Pancreas (tissue), 10 donors: ENCODE measurements at regions not wholly inside any gene's neighbourhood (a gene's known extent, or its start where the extent isn't known, plus 50 kb on each side); places are given as distances from the start of the nearest gene placed in this dataset.

Experiments
- ATAC-seq, 4 donors: fragments of 200-7000 bp; cut with Tn5 transposase; one replicate each; pipeline versions ENCODE4 v1.8.0 to v1.9.1; 2020; ENCODE audit warnings: mild to moderate bottlenecking in 4 of 4, moderate library complexity in 4 of 4
- DNase-seq, 6 donors: peaks; one replicate each; pipeline ENCODE4 v3.0.0-alpha.2; 2020
- FAIRE-seq: peaks from 2 replicates; lab custom pipeline; 2012; peaks lifted over from hg19 to GRCh38; lab: Jason Lieb, UNC
- H3K27ac ChIP-seq, 4 donors: fragments of 200-600 bp; sonication (generic); 1 replicate in 3 of 4; 2 replicates in 1 of 4; pipeline versions ENCODE4 v1.5.0 to v1.8.0; 2020
- H3K27me3 ChIP-seq, 4 donors: fragments of 200-600 bp; one replicate each; pipeline ENCODE4 v1.8.0; 2021
- H3K36me3 ChIP-seq, 3 donors: fragments of 200-600 bp; sonication (generic) in 1 of 3; one replicate each; pipeline versions ENCODE4 v1.5.0 to v1.8.0; 2020 to 2021
- H3K4me1 ChIP-seq, 3 donors: fragments of 200-600 bp; one replicate each; pipeline ENCODE4 v1.8.0; 2021
- H3K4me3 ChIP-seq, 4 donors: fragments of 200-600 bp; sonication (generic) in 2 of 4; one replicate each; pipeline versions ENCODE4 v1.5.0 to v1.8.0; 2020 to 2021
- H3K9me3 ChIP-seq, 4 donors: fragments of 200-600 bp; one replicate each; pipeline ENCODE4 v1.8.0; 2021
- CTCF ChIP-seq, 4 donors: fragments of 200-600 bp; sonication (generic) in 3 of 4; IDR thresholded peaks; one replicate each; pipeline versions ENCODE4 v1.5.0 to v1.8.0; 2021; ENCODE audit warnings: antibody characterized with exemption in 4 of 4
- WGBS, 2 donors: extraction: QIAGEN DNeasy Blood & Tissue Kit; methylation state at CpG; one replicate each; pipeline ENCODE4 v1.1.7; 2013; 5-methylcytosine and 5-hydroxymethylcytosine counted together
- intact Hi-C, 3 donors: fragments of 100-400 bp; cut with DNase I; formaldehyde crosslinking; loops; one replicate each; pipeline versions ENCODE4 v1.11.1 to v1.14.2; 2022
- donor health status: healthy with polysubstance abuse.
- donor health status: DM: no; HTN: no; CAD: no; lungs with moderate emphysema.
- donor health status: DM: no; HTN: no; CAD: no.
- donor health status: control.
- donor health status: control.
- donor health status: Bipolar disorder and iron deficiency.
- donor health status: DM: yes; HTN: yes; CAD: no.
- donor health status: DM: no; HTN: no; CAD: no.
- donor health status: DM: no; HTN: no; CAD: no.
- donor health status: DM: yes; HTN: yes; CAD: no.

GRCh38 chr18:39276764-39277163 lies 1711.2 kb upstream of the CELF4 start:
- no peak for TF ChIP-seq CTCF (IDR thresholded peaks at IDR 0.05)
- intact Hi-C loops: no loop called here
- Histone ChIP-seq H3K27ac (no peak overlapping the region), H3K4me3 (no peak overlapping the region), H3K9me3 (no peaks in the 10 kb centered on the region), H3K36me3 (no peaks in the 10 kb centered on the region), H3K4me1 (no peaks in the 10 kb centered on the region), H3K27me3 (no peaks in the 10 kb centered on the region)
- FAIRE-seq (no peak), DNase-seq (no peak), ATAC-seq (no peak)

GRCh38 chr18:39274535-39274934 lies 1708.9 kb upstream of the CELF4 start:
- DNase-seq (no peak), FAIRE-seq (no peak), ATAC-seq (no peak)
- intact Hi-C loops: no loop called here
- Histone ChIP-seq H3K27ac (no peak overlapping the region), H3K27me3 (no peaks in the 10 kb centered on the region), H3K9me3 (no peaks in the 10 kb centered on the region), H3K4me3 (no peak overlapping the region), H3K4me1 (no peaks in the 10 kb centered on the region), H3K36me3 (no peaks in the 10 kb centered on the region)
- WGBS, 2 donors: 28 to 39% methylated on average over 1 of the region's 1 CpG
- TF ChIP-seq CTCF (IDR thresholded peaks at IDR 0.05): no peak

GRCh38 chr18:39272230-39272629 lies 1706.6 kb upstream of the CELF4 start:
- Histone ChIP-seq H3K27ac (no peak overlapping the region), H3K27me3 (no peaks in the 10 kb centered on the region), H3K4me1 (no peaks in the 10 kb centered on the region), H3K9me3 (no peaks in the 10 kb centered on the region), H3K36me3 (no peaks in the 10 kb centered on the region), H3K4me3 (no peak overlapping the region)
- ATAC-seq (no peak), FAIRE-seq (no peak), DNase-seq (no peak)
- intact Hi-C loops: no loop called here
- 37 to 87% methylated on average over 1 of the region's 1 CpG for WGBS, 2 donors
- no peak for TF ChIP-seq CTCF (IDR thresholded peaks at IDR 0.05)

- no peaks in the 10 kb centered on the region for H3K9me3 ChIP-seq
- no peak for TF ChIP-seq CTCF (IDR thresholded peaks at IDR 0.05)
- DNase-seq (no peak), ATAC-seq (no peak), FAIRE-seq (no peak)
- H3K36me3 ChIP-seq: no peaks in the 10 kb centered on the region
- H3K4me1 ChIP-seq: no peaks in the 10 kb centered on the region
- intact Hi-C loops: no loop called here
- no peaks in the 10 kb centered on the region for H3K27me3 ChIP-seq
- no peak overlapping the region for H3K4me3 ChIP-seq
- H3K27ac ChIP-seq: no peak overlapping the region
- 77 to 85% methylated on average over 4 of the region's 4 CpGs for WGBS, 2 donors
These were observed 1706.1 kb upstream of the CELF4 start for GRCh38 chr18:39271654-39272053.

GRCh38 chr18:39260565-39260964 lies 1695.0 kb upstream of the CELF4 start:
- no peak for TF ChIP-seq CTCF (IDR thresholded peaks at IDR 0.05)
- intact Hi-C loops: no loop called here
- no peak for FAIRE-seq
- H3K4me1 ChIP-seq: no peaks in the 10 kb centered on the region
- H3K36me3 ChIP-seq: no peaks in the 10 kb centered on the region
- ATAC-seq: no peak
- no peak overlapping the region for H3K27ac ChIP-seq
- no peaks in the 10 kb centered on the region for H3K27me3 ChIP-seq
- 25 to 69% methylated on average over 1 of the region's 1 CpG for WGBS, 2 donors
- DNase-seq: no peak
- H3K9me3 ChIP-seq: no peaks in the 10 kb centered on the region
- H3K4me3 ChIP-seq: no peak overlapping the region
